Vagina (tissue), 2 donors: ENCODE measurements at regions not wholly inside any gene's neighbourhood (a gene's known extent, or its start where the extent isn't known, plus 50 kb on each side); places are given as distances from the start of the nearest gene placed in this dataset.

Experiments used
- DNase-seq, 2 donors: peaks; one replicate each; pipeline ENCODE4 v3.0.0-alpha.2; 2017; ENCODE audit errors: extremely low spot score in 2 of 2
- H3K27ac ChIP-seq: fragments of 200-600 bp; sonication (generic); one replicate; pipeline ENCODE4 v1.5.1; 2019
- H3K27me3 ChIP-seq: fragments of 200-600 bp; sonication (generic); one replicate; pipeline ENCODE4 v1.5.1; 2019
- H3K36me3 ChIP-seq, 2 donors: fragments of 200-600 bp; sonication (generic); one replicate each; pipeline ENCODE4 v1.5.1; 2017 to 2019
- H3K4me1 ChIP-seq: fragments of 200-600 bp; sonication (generic); one replicate; pipeline ENCODE4 v1.5.1; 2019
- H3K4me3 ChIP-seq, 2 donors: fragments of 200-600 bp; sonication (generic); 1 replicate in 1 of 2; 2 replicates in 1 of 2; pipeline ENCODE4 v1.5.1; 2016 to 2019
- H3K9me3 ChIP-seq: fragments of 200-600 bp; sonication (generic); one replicate; pipeline ENCODE4 v1.5.1; 2019
- CTCF ChIP-seq, 3 experiments: fragments of 450-650 bp in 2 of 3; fragments of 200-600 bp in 1 of 3; sonication (generic) in 1 of 3; IDR thresholded peaks; one replicate each; pipeline ENCODE4 v1.5.1; 2017 to 2019; ENCODE audit warnings: antibody characterized with exemption in 3 of 3, mild to moderate bottlenecking in 2 of 3, moderate library complexity in 2 of 3
- POLR2A ChIP-seq, 2 donors: fragments of 450-650 bp; IDR thresholded peaks; one replicate each; pipeline ENCODE4 v1.6.1; 2017; ENCODE audit warnings: antibody characterized with exemption in 2 of 2, mild to moderate bottlenecking in 2 of 2, moderate library complexity in 2 of 2
- POLR2AphosphoS5 ChIP-seq, 2 donors: sonication (generic); formaldehyde crosslinking; IDR thresholded peaks; one replicate each; pipeline ENCODE4 v1.9.0; 2017; ENCODE audit warnings: antibody characterized with exemption in 2 of 2, mild to moderate bottlenecking in 2 of 2, low read depth in 1 of 2; ENCODE audit not compliant: insufficient read depth in 1 of 2
- intact Hi-C: fragments of 100-400 bp; cut with DNase I; formaldehyde crosslinking; loops from one replicate; pipeline ENCODE4 v1.15.1; 2023

- no peak for DNase-seq
- H3K36me3 ChIP-seq = no peaks in the 10 kb centered on the region
- no peak overlapping the region for H3K4me3 ChIP-seq
- H3K4me1 ChIP-seq = no peaks in the 10 kb centered on the region
- intact Hi-C loops = no loop called here
- no peaks in the 10 kb centered on the region for H3K27me3 ChIP-seq
- TF ChIP-seq POLR2AphosphoS5 (IDR thresholded peaks at IDR 0.05; ENCODE audit: insufficient read depth in 1 of 2, low read depth in 1 of 2) = no peak
- TF ChIP-seq POLR2A (IDR thresholded peaks at IDR 0.05) = no peak
- no peak for TF ChIP-seq CTCF (IDR thresholded peaks at IDR 0.05)
- no peak overlapping the region for H3K27ac ChIP-seq
- no peaks in the 10 kb centered on the region for H3K9me3 ChIP-seq
These were observed 444.5 kb downstream of the SH3GL2 start for GRCh38 chr9:18023332-18023731.

- TF ChIP-seq POLR2AphosphoS5 (IDR thresholded peaks at IDR 0.05; ENCODE audit: insufficient read depth in 1 of 2, low read depth in 1 of 2) (no peak), POLR2A (IDR thresholded peaks at IDR 0.05) (no peak), CTCF (IDR thresholded peaks at IDR 0.05) (no peak)
- Histone ChIP-seq H3K9me3 (no peaks in the 10 kb centered on the region), H3K4me1 (no peaks in the 10 kb centered on the region), H3K36me3 (no peaks in the 10 kb centered on the region), H3K27ac (no peak overlapping the region), H3K27me3 (no peaks in the 10 kb centered on the region), H3K4me3 (no peak overlapping the region)
- intact Hi-C loops = no loop called here
- DNase-seq = no peak
These were observed 441.3 kb upstream of the ADAMTSL1 start for GRCh38 chr9:18032636-18033035.

GRCh38 chr9:18036422-18037187, 437.3 kb upstream of the ADAMTSL1 start:
- H3K4me3 ChIP-seq = no peak overlapping the region
- H3K4me1 ChIP-seq = no peaks in the 10 kb centered on the region
- intact Hi-C loops = no loop called here
- H3K9me3 ChIP-seq = no peaks in the 10 kb centered on the region
- H3K36me3 ChIP-seq = no peaks in the 10 kb centered on the region
- DNase-seq = no peak
- TF ChIP-seq CTCF (IDR thresholded peaks at IDR 0.05) (no peak), POLR2AphosphoS5 (IDR thresholded peaks at IDR 0.05; ENCODE audit: insufficient read depth in 1 of 2, low read depth in 1 of 2) (no peak), POLR2A (IDR thresholded peaks at IDR 0.05) (no peak)
- H3K27me3 ChIP-seq = no peaks in the 10 kb centered on the region
- no peak overlapping the region for H3K27ac ChIP-seq

GRCh38 chr9:18037981-18038380, 436.0 kb upstream of the ADAMTSL1 start:
- H3K4me3 ChIP-seq = no peak overlapping the region
- no peak overlapping the region for H3K27ac ChIP-seq
- intact Hi-C loops = no loop called here
- no peaks in the 10 kb centered on the region for H3K4me1 ChIP-seq
- TF ChIP-seq POLR2A (IDR thresholded peaks at IDR 0.05) (no peak), CTCF (IDR thresholded peaks at IDR 0.05) (no peak), POLR2AphosphoS5 (IDR thresholded peaks at IDR 0.05; ENCODE audit: insufficient read depth in 1 of 2, low read depth in 1 of 2) (no peak)
- H3K36me3 ChIP-seq = no peaks in the 10 kb centered on the region
- H3K27me3 ChIP-seq = no peaks in the 10 kb centered on the region
- no peaks in the 10 kb centered on the region for H3K9me3 ChIP-seq
- DNase-seq = no peak

GRCh38 chr9:18040327-18040726, 433.6 kb upstream of the ADAMTSL1 start:
- Histone ChIP-seq H3K4me3 (no peak overlapping the region), H3K27me3 (no peaks in the 10 kb centered on the region), H3K27ac (no peak overlapping the region), H3K9me3 (no peaks in the 10 kb centered on the region), H3K36me3 (no peaks in the 10 kb centered on the region), H3K4me1 (no peaks in the 10 kb centered on the region)
- intact Hi-C loops = no loop called here
- TF ChIP-seq POLR2AphosphoS5 (IDR thresholded peaks at IDR 0.05; ENCODE audit: insufficient read depth in 1 of 2, low read depth in 1 of 2) (no peak), POLR2A (IDR thresholded peaks at IDR 0.05) (no peak), CTCF (IDR thresholded peaks at IDR 0.05) (no peak)
- DNase-seq = no peak
